Hepatocyte (in vitro differentiated cells): ENCODE measurements at regions not wholly inside any gene's neighbourhood (a gene's known extent, or its start where the extent isn't known, plus 50 kb on each side); places are given as distances from the start of the nearest gene placed in this dataset.

Experiments used
- CTCF ChIP-seq: fragments of 200-600 bp; sonication (generic); IDR thresholded peaks from 2 replicates; pipeline ENCODE4 v1.5.1; 2016; ENCODE audit warnings: antibody characterized with exemption, mild to moderate bottlenecking; ENCODE audit not compliant: poor library complexity
- EZH2phosphoT487 ChIP-seq: fragments of 200-600 bp; sonication (generic); IDR thresholded peaks from one replicate; pipeline ENCODE4 v1.6.1; 2018; ENCODE audit warnings: antibody characterized with exemption, mild to moderate bottlenecking, low read depth, moderate library complexity; ENCODE audit not compliant: unreplicated experiment, severe bottlenecking

GRCh38 chr2:61720911-61721310 lies 132.9 kb downstream of the FAM161A start:
- TF ChIP-seq CTCF: no peak
- no peak for TF ChIP-seq EZH2phosphoT487
